Hematopoietic multipotent progenitor cell treated with erythropoietin and hydrocortisone succinate and interleukin-3 and kit ligand, for 6 days (in vitro differentiated cells): ENCODE measurements at regions not wholly inside any gene's neighbourhood (a gene's known extent, or its start where the extent isn't known, plus 50 kb on each side); places are given as distances from the start of the nearest gene placed in this dataset.
"Not testable (repeated sequence)": the region's sequence is repeated elsewhere in the genome, so short reads cannot be mapped to it uniquely, and the experiment has no call there.

ENCODE experiments used
- DNase-seq: peaks from one replicate; pipeline ENCODE4 v3.0.0-alpha.2; 2015

GRCh38 chr18:8882632-8883408, 177.5 kb downstream of the MTCL1 start:
- DNase-seq, result peak; percentile 35

- DNase-seq, result no peak
Measured at GRCh38 chr18:8883409-8883668, 178.0 kb downstream of the MTCL1 start.

DNA sequence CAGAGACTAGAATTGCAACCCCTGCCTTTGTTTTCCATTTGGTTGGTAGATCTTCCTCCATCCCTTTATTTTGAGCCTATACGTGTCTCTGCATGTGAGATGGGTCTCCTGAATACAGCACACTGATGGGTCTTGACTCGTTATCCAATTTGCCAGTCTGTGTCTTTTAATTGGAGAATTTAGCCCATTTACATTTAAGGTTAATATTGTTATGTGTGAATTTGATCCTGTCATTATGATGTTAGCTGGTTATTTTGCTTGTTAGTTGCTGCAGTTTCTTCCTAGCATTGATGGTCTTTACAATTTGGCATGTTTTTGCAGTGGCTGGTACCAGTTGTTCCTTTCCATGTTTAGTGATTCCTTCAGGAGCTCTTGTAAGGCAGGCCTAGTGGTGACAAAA, 182.5 kb downstream of the MTCL1 start:
- DNase-seq, result not testable (repeated sequence)

GRCh38 chr18:8889489-8889888, 184.1 kb downstream of the MTCL1 start:
- DNase-seq, result no peak

GRCh38 chr18:8890503-8890902, 185.1 kb downstream of the MTCL1 start:
- DNase-seq, result not testable (repeated sequence)

DNA sequence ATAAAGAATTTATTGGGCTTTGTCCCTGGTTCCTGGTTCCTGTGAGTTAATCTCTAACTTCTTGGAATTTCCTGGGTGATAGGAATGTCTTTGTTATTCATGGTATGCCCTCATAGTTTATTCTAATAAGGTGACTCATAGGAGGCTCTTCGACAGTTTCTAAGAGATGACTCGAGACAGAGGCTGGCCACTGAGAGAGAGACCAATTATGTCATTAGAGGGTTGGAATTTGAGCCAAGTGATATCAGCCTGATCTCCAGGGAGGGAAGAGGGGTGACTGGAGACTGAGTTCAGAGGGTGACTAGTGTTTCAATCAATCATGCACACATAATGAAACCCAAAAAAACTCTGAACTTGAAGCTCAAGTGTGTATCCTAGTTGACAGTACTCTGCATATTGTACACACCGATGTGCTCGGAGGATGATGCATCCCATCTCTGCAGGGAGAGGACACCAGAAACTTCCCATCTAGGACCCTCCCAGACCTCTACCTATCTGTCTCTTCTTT, 185.7 kb downstream of the MTCL1 start:
- DNase-seq, result peak; percentile 18

GRCh38 chr18:8893221-8893620, 187.9 kb downstream of the MTCL1 start:
- no peak for DNase-seq

GRCh38 chr18:8893628-8894231, 188.4 kb downstream of the MTCL1 start:
- no peak for DNase-seq

DNA sequence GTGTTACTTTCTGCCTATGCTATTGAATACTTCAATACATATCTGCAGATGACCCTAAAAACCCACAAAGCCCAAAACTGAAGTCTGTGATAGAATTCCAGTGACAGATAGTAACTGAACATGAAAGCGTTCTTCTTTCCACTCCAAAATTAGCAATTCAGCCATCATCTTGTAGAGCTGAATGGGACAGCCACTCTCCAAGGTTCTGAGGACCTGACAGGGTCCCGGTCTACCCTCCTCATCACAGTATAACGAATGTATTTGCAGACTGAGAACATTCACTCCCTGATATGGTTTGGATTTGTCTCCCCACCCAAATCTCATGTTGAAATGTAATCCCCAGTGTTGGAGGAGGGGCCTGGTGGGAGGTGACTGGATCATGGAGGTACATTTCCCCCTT, 189.5 kb downstream of the MTCL1 start:
- DNase-seq, result no peak

DNA sequence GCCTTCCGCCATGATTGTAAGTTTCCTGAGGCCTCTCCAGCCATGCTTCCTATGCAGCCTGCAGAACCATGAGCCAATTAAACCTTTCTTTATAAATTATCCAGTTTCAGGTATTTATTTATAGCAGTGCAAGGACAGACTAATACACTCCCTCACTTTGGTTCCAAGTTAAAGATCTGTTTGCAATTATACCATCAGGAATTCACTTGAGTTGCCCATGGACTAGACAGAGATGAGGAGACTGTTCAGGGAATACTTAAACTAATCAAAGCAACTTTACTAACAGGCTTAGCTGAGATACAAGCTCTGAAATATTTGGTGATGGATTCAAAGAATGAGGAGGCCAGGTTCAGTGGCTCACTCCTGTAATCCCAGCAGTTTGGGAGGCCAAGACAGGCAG, 190.0 kb downstream of the MTCL1 start:
- DNase-seq, result no peak

- no peak for DNase-seq
Measured at GRCh38 chr18:8895987-8896619, 190.7 kb downstream of the MTCL1 start.

DNA sequence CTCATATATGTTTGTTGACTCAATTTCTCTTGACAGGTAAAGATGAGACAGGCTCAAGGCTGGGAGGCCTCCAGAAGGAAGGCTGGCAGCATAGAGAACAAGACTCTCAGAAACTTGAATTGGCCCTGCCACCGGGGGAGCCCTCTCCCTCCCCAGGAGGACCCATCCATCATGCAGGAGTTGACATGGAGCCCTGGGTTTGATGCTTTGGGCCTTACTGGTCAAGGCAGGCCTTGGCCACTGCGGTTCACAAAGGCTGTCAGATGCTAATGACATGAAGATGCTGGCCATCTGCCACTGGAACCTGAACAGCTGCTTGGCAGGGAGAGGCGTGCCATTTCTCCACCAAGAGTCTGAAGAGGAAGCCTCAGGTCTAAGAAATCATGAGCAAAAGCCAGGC, 193.6 kb downstream of the MTCL1 start:
- DNase-seq, result peak; percentile 9

- DNase-seq, result no peak
Measured at GRCh38 chr18:8900552-8900951, 195.2 kb downstream of the MTCL1 start.

- no peak for DNase-seq
Measured at GRCh38 chr18:8901019-8901418, 195.7 kb downstream of the MTCL1 start.

DNA sequence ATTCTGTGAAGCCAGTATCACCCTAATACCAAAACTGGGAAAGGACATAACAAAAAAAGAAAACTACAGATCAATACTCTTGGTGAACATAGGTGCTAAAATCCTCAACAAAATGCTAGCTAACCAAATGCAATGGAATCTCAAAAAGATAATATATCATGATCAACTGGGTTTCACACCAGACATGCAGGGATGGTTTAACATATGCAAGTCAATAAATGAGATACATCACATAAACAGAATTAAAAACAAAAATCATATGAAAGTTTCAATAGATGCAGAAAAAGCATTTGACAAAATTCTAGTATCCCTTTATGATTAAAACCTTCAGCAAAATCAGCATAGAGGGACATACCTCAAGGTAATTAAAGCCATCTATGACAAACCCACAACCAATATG, 198.2 kb upstream of the NDUFV2 start:
- no peak for DNase-seq

- DNase-seq, result no peak
Measured at GRCh38 chr18:8908792-8909510, 193.5 kb upstream of the NDUFV2 start.

- DNase-seq, result no peak
Measured at GRCh38 chr18:8910186-8910822, 192.2 kb upstream of the NDUFV2 start.

GRCh38 chr18:8910843-8911242, 191.7 kb upstream of the NDUFV2 start:
- no peak for DNase-seq

- no peak for DNase-seq
Measured at GRCh38 chr18:8911408-8912340, 190.8 kb upstream of the NDUFV2 start.

GRCh38 chr18:8912348-8913326, 189.9 kb upstream of the NDUFV2 start:
- DNase-seq, result peak; percentile 52
